ENCODE measurements at regions not wholly inside any gene's neighbourhood (a gene's known extent, or its start where the extent isn't known, plus 50 kb on each side); places are given as distances from the start of the nearest gene placed in this dataset.
A peak's percentile ranks its signal among the peaks of the same experiment; 100 is the strongest.

DNA sequence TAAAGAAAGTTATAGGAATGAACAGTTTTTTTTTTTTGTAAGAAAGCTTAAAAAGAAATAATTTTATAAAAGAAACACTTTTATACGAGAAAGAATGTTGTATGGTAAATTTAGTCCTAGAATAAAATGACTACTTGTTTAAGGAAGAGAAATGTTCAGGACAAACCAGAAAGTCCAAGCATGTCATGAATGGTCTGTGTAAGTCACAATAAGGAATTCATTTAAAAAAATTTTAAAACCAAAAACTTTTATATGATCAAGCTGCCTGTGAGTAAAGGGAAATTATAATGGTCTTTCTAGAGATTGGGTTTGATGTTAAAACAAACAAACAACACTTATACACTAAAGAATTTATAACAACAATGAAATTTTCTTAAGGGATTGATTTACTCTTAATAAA, 858.9 kb upstream of the PCDH7 start (continued):
- TF ChIP-seq, protein P1, sequence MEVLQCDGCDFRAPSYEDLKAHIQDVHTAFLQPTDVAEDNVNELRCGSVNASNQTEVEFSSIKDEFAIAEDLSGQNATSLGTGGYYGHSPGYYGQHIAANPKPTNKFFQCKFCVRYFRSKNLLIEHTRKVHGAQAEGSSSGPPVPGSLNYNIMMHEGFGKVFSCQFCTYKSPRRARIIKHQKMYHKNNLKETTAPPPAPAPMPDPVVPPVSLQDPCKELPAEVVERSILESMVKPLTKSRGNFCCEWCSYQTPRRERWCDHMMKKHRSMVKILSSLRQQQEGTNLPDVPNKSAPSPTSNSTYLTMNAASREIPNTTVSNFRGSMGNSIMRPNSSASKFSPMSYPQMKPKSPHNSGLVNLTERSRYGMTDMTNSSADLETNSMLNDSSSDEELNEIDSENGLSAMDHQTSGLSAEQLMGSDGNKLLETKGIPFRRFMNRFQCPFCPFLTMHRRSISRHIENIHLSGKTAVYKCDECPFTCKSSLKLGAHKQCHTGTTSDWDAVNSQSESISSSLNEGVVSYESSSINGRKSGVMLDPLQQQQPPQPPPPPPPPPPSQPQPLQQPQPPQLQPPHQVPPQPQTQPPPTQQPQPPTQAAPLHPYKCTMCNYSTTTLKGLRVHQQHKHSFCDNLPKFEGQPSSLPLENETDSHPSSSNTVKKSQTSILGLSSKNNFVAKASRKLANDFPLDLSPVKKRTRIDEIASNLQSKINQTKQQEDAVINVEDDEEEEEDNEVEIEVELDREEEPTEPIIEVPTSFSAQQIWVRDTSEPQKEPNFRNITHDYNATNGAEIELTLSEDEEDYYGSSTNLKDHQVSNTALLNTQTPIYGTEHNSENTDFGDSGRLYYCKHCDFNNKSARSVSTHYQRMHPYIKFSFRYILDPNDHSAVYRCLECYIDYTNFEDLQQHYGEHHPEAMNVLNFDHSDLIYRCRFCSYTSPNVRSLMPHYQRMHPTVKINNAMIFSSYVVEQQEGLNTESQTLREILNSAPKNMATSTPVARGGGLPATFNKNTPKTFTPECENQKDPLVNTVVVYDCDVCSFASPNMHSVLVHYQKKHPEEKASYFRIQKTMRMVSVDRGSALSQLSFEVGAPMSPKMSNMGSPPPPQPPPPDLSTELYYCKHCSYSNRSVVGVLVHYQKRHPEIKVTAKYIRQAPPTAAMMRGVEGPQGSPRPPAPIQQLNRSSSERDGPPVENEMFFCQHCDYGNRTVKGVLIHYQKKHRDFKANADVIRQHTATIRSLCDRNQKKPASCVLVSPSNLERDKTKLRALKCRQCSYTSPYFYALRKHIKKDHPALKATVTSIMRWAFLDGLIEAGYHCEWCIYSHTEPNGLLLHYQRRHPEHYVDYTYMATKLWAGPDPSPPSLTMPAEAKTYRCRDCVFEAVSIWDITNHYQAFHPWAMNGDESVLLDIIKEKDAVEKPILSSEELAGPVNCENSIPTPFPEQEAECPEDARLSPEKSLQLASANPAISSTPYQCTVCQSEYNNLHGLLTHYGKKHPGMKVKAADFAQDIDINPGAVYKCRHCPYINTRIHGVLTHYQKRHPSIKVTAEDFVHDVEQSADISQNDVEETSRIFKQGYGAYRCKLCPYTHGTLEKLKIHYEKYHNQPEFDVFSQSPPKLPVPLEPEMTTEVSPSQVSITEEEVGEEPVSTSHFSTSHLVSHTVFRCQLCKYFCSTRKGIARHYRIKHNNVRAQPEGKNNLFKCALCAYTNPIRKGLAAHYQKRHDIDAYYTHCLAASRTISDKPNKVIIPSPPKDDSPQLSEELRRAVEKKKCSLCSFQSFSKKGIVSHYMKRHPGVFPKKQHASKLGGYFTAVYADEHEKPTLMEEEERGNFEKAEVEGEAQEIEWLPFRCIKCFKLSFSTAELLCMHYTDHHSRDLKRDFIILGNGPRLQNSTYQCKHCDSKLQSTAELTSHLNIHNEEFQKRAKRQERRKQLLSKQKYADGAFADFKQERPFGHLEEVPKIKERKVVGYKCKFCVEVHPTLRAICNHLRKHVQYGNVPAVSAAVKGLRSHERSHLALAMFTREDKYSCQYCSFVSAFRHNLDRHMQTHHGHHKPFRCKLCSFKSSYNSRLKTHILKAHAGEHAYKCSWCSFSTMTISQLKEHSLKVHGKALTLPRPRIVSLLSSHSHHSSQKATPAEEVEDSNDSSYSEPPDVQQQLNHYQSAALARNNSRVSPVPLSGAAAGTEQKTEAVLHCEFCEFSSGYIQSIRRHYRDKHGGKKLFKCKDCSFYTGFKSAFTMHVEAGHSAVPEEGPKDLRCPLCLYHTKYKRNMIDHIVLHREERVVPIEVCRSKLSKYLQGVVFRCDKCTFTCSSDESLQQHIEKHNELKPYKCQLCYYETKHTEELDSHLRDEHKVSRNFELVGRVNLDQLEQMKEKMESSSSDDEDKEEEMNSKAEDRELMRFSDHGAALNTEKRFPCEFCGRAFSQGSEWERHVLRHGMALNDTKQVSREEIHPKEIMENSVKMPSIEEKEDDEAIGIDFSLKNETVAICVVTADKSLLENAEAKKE (CRISPR knock-in tag; IDR thresholded peaks at IDR 0.05): no peak
- TF ChIP-seq CREB1 (CRISPR knock-in tag; IDR thresholded peaks at IDR 0.05; ENCODE audit: low read depth): no peak
- TF ChIP-seq, protein P2, sequence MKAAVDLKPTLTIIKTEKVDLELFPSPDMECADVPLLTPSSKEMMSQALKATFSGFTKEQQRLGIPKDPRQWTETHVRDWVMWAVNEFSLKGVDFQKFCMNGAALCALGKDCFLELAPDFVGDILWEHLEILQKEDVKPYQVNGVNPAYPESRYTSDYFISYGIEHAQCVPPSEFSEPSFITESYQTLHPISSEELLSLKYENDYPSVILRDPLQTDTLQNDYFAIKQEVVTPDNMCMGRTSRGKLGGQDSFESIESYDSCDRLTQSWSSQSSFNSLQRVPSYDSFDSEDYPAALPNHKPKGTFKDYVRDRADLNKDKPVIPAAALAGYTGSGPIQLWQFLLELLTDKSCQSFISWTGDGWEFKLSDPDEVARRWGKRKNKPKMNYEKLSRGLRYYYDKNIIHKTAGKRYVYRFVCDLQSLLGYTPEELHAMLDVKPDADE (IDR thresholded peaks at IDR 0.05): no peak
- TF ChIP-seq ZNF114 (CRISPR knock-in tag; IDR thresholded peaks at IDR 0.05): no peak
- TF ChIP-seq STAT1 (IDR thresholded peaks at IDR 0.05; ENCODE audit: unreplicated experiment): no peak

DNA sequence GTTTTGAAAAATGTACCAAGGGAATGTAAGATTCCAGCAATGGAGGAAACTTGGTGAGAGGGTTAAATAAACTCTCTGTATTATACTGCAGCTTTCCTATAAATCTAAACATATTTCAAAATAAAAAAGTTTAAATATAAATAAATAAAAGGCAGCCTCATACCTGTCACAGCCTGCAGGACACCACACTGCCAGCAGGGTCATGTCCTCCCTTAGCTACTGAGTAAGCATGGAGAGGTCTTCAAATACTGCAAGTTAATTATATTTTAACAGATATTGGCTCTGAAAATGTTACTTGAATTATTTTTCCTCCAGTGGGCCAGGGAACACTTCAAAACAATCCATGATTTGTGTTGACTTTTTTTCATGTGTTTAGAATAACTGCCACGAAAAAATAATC, 852.8 kb upstream of the PCDH7 start:
- no peak for ATAC-seq
- Histone ChIP-seq H3F3A (replicated peaks; ENCODE audit: low read depth) (no peaks in the 10 kb centered on the region), H3K27ac (ENCODE audit: low read depth) (no peak overlapping the region), H3K9me2 (ENCODE audit: insufficient read depth) (no peaks in the 10 kb centered on the region), H2AFZ (no peak overlapping the region), H4K20me1 (replicated peaks; ENCODE audit: insufficient read depth) (no peaks in the 10 kb centered on the region), H3K27me3 (ENCODE audit: insufficient read depth) (no peaks in the 10 kb centered on the region), H3K4me1 (ENCODE audit: insufficient read depth) (no peaks in the 10 kb centered on the region), H3K4me2 (no peak overlapping the region), H3K79me2 (replicated peaks; ENCODE audit: insufficient read depth) (no peaks in the 10 kb centered on the region), H3K4me3 (no peak overlapping the region), H3K36me3 (ENCODE audit: insufficient read depth) (peaks cover 17% of the 10 kb centered on the region)
- H3K4me3 Mint-ChIP-seq: no peak overlapping the region
- H3K27me3 Mint-ChIP-seq (ENCODE audit: insufficient read depth, low read depth, poor library complexity): no peaks in the 10 kb centered on the region
- DNase-seq (ENCODE audit: low spot score): no peak
- peaks cover 61% of the 10 kb centered on the region for H3K9me3 Mint-ChIP-seq
- TF ChIP-seq, protein P3, sequence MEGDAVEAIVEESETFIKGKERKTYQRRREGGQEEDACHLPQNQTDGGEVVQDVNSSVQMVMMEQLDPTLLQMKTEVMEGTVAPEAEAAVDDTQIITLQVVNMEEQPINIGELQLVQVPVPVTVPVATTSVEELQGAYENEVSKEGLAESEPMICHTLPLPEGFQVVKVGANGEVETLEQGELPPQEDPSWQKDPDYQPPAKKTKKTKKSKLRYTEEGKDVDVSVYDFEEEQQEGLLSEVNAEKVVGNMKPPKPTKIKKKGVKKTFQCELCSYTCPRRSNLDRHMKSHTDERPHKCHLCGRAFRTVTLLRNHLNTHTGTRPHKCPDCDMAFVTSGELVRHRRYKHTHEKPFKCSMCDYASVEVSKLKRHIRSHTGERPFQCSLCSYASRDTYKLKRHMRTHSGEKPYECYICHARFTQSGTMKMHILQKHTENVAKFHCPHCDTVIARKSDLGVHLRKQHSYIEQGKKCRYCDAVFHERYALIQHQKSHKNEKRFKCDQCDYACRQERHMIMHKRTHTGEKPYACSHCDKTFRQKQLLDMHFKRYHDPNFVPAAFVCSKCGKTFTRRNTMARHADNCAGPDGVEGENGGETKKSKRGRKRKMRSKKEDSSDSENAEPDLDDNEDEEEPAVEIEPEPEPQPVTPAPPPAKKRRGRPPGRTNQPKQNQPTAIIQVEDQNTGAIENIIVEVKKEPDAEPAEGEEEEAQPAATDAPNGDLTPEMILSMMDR (conservative IDR thresholded peaks at IDR 0.05; ENCODE audit: low read depth in 2 of 2): peak in 1 of 2 experiments; percentile 19; a peak in 1 of 4 replicates
- TF ChIP-seq ZNF331 (CRISPR knock-in tag; IDR thresholded peaks at IDR 0.05; ENCODE audit: low read depth): no peak
- no peak overlapping the region for H3K27ac Mint-ChIP-seq
- H3K36me3 Mint-ChIP-seq (ENCODE audit: low read depth): peaks cover 18% of the 10 kb centered on the region
- H3K4me1 Mint-ChIP-seq: no peaks in the 10 kb centered on the region
